ENCODE measurements at regions not wholly inside any gene's neighbourhood (a gene's known extent, or its start where the extent isn't known, plus 50 kb on each side); places are given as distances from the start of the nearest gene placed in this dataset.
"Not testable (repeated sequence)": the region's sequence is repeated elsewhere in the genome, so short reads cannot be mapped to it uniquely, and the experiment has no call there.

DNA sequence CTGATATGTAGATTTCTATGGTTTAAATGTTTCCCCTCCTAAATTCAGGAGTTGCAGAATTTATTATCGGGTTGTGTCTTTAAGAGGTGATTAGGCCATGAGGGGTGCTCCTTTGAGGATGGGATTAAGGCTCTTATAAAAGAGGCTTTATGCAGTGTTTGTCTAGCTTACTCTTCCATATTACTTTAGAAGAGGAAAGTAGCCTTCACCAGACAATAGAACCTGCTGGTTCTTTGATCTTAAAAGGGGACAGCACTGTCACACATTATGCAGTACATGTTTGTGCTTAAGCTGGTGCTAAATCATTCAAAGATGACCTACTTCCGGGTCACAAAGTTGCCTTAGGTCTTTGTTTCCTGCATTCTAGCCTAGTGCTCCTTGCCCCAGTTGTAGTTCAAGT lies 81.0 kb downstream of the CPXCR1 start:
- no peak for DNase-seq (ENCODE audit: low read depth, low spot score)
- in situ Hi-C loops (cut with HindIII; ENCODE audit: low pct_unique_long_range_greater_than_20kb, low sequenced_read_pairs), result no loop called here

DNA sequence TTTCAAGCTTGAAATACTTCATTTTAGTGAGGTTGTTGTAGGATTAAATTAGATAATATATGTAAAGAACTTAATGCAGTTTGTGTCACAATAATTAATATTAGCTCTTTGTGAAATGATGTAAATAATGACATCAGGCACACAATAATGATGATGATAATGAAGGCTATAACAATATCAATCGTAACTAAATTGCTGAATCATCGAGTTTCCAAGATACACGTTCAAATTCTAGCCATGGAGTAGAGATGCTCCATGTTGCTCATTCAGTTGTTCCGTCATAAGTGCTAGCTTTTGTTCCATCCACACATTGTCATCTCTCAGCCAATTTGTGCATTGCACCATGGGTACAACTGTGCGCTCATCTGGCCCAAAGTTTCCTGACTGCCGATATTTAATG lies 83.1 kb downstream of the CPXCR1 start:
- no peak for DNase-seq (ENCODE audit: low read depth, low spot score)
- in situ Hi-C loops (cut with HindIII; ENCODE audit: low pct_unique_long_range_greater_than_20kb, low sequenced_read_pairs), result no loop called here

DNA sequence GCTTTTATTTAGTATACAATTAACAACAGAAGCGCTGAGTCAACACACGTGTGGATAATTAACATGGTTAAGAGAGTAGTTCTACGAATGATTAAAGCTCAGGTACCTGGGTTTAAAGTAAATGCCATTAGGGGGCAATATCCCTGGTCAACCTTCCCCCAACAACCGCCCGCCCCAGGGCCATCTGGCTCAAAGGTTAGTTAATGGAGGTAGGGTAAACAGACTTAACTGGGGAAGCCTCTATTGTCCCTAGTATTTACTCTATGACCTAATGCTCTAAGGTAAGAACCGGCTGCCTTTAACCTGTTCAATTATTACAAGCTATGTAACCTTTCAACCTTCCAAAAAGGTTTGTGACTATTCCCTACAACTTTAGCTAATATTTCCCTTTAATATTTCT lies 90.7 kb downstream of the CPXCR1 start:
- DNase-seq (ENCODE audit: low read depth, low spot score); in situ Hi-C loops (cut with HindIII; ENCODE audit: low pct_unique_long_range_greater_than_20kb, low sequenced_read_pairs): not testable (repeated sequence)

DNA sequence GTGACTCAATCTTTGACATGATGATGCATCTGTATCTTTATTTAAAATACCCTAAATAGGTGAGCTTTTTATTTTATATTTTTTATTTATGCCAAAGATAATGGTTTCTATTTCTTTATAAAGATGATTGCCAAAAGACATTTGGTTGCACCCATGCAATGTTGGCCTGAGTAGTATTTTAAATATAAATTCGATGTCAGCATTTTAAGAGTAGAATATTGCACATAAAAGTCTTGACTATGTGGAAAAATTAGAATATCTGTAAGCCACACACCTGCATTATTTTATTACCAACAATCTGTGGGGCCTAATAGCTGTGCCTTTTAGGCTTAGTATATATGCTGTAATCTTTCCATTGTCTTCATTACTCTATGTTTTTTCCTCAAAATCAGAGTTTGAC lies 91.4 kb downstream of the CPXCR1 start:
- in situ Hi-C loops (cut with HindIII; ENCODE audit: low pct_unique_long_range_greater_than_20kb, low sequenced_read_pairs), result no loop called here
- no peak for DNase-seq (ENCODE audit: low read depth, low spot score)

DNA sequence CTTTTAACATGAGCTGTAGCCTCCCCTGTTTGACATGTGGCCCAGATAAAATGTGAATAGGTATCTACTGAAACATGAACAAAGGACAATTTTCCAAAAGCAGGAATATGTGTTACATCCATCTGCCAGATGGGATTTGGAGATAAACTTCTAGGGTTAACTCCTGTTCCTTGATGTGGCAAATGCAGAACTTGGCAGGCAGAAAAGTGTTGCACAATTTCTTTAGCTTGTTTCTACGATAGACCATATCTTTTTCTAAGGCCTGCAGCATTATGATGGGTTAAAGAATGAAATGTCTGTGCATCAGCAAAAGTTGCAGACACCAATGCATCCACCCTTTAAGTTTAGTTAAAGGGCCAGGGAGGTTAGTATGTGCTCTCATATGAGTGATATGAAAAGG lies 96.8 kb downstream of the CPXCR1 start:
- in situ Hi-C loops (cut with HindIII; ENCODE audit: low pct_unique_long_range_greater_than_20kb, low sequenced_read_pairs); DNase-seq (ENCODE audit: low read depth, low spot score): not testable (repeated sequence)

DNA sequence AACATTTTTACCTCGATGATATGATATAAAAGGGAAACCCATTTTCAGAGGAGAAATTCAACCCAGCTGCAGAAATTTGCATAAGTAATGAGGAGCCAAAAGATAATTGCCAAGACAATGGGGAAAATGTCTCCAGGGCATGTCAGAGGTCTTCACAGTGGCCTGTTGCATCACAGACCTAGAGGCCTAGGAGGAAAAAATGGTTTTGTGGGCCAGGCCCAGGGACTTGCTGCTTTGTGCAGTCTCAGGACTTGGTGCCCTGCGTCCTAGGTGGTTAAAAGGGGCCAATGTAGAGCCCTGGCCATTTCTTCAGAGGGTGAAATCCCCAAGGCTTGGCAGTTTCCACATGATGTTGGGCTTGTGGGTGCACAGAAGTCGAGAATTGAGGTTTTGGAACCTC lies 106.9 kb downstream of the CPXCR1 start:
- in situ Hi-C loops (cut with HindIII; ENCODE audit: low pct_unique_long_range_greater_than_20kb, low sequenced_read_pairs), result no loop called here
- no peak for DNase-seq (ENCODE audit: low read depth, low spot score)

DNA sequence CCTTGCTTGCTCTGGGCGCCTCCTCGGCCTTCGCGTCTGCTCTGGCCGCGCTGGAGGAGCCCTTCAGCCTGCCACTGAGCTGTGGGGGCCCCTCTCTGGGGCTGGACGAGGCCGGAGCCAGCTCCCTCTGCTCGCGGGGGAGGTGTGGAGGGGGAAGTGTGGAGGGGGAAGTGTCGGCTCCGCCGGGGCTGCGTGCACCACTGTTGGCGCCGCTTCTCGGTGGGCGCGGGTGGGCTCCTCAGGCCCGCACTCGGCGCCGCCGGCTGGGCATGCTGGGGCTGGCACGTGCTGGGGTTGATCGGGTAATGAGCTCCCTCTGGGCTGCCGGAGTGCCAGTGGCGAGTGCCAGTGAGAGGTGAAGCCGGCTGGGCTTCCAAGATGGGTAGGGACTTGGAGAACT lies 116.7 kb downstream of the CPXCR1 start:
- DNase-seq (ENCODE audit: low read depth, low spot score), result no peak
- in situ Hi-C loops (cut with HindIII; ENCODE audit: low pct_unique_long_range_greater_than_20kb, low sequenced_read_pairs), result no loop called here

DNA sequence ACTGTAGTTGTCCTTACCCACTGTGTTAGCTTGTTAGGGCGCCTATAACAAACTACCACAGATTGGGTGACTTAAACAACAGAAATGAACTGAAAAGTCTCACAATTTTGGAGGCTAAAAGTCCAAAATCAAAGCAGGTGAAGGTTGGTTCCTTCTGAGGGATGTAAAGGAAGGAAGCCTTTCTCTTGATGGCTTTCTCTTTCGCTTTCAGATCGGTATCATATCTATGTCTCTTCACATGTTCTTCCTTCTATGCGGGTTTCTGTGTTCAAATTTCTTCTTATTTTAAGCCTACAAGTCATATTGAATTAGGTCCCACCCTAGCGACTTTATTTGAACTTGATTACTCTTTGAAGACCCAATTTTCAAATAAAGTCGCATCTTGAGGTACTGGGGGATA lies 118.6 kb downstream of the CPXCR1 start:
- in situ Hi-C loops (cut with HindIII; ENCODE audit: low pct_unique_long_range_greater_than_20kb, low sequenced_read_pairs), result no loop called here
- DNase-seq (ENCODE audit: low read depth, low spot score), result no peak

DNA sequence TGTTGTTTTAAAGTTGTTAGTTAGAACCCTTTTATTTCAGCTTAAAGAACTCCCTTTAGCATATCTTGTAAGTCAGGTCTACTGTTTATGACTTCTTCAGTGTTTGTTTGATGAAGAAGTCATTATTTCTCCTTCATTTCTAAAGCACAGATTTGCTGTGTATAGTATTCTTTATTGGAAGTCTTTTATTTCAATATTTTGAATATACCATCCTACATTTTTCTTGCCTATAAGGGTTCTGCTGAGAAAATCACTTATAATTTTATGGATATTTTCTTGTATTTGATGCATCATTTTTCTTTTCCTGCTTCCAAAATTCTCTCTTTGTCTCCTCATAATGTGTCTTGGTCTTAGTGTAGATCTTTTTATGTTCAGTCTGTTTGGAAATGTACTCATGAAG lies 134.5 kb downstream of the CPXCR1 start:
- in situ Hi-C loops (cut with HindIII; ENCODE audit: low pct_unique_long_range_greater_than_20kb, low sequenced_read_pairs), result no loop called here
- no peak for DNase-seq (ENCODE audit: low read depth, low spot score)

DNA sequence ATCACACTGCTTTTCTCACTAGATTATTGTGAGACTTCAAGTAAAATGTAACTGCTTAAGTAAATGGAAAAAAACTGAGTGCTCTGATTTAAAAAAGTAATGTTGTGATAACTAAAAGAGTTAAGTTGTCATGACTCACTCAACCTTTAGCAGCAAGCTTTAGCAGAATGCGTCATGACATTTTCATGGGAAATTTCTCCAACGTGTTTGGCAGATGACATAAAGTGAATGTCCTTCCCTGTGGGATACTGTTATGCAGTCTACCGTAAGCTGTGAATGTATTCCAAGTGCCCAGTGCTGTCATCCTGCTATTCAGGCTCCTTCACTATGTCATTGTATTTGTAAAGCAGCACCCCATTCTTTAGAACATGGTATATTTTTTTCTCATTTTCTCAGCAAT lies 136.2 kb downstream of the CPXCR1 start:
- in situ Hi-C loops (cut with HindIII; ENCODE audit: low pct_unique_long_range_greater_than_20kb, low sequenced_read_pairs), result no loop called here
- DNase-seq (ENCODE audit: low read depth, low spot score), result peak; percentile 43

DNA sequence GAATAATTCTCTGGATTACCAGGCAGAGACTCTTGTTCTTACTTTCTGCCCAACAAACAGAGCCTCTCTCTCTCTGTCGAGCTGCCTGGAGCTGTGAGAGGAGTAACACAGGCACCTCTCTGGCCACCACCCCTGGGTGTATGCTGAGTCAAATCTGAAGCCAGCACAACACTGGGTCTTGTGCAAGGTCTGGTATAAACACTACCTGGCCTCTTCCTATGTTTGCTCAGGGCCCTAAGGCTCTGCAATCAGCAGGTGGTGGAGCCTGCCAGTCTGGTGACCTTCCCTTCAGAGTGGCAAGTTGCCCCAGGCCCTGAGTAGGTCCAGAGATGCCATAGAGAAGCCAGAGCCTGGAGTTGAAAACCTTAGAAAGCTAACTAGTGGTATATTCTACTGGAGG lies 139.9 kb downstream of the CPXCR1 start:
- peak; percentile 35 for DNase-seq (ENCODE audit: low read depth, low spot score)
- in situ Hi-C loops (cut with HindIII; ENCODE audit: low pct_unique_long_range_greater_than_20kb, low sequenced_read_pairs), result no loop called here

DNA sequence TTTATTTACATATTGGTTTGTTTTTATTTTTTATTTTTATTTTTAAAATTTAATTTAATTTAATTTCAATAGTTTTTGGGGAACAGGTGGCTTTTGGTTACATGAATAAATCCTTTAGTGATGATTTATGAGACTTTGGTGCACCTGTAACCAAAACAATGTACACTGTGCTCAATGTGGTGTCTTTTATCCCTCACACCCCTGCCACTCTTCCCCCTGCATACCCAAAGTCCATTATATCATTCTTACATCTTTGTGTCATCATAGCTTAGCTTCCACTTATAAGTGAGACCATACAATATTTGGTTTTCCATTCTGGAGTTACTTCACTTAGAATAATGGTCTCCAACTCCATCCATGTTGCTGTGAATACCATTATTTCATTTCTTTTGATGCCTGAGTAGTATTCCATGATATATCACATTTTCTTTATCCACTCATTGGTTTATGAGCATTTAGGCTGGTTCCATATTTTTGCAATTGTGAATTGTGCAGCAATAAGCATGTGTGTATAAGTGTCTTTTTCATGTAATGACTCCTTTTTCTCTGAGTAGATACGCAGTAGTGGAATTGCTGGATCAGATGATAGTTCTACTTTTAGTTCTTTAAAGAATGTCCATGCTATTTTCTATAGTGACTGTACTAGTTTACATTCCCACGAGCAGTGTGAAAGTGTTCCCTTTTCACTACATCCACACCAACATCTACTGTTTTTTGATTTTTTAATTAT lies 157.1 kb downstream of the CPXCR1 start:
- no peak for DNase-seq (ENCODE audit: low read depth, low spot score)
- in situ Hi-C loops (cut with HindIII; ENCODE audit: low pct_unique_long_range_greater_than_20kb, low sequenced_read_pairs), result no loop called here

DNA sequence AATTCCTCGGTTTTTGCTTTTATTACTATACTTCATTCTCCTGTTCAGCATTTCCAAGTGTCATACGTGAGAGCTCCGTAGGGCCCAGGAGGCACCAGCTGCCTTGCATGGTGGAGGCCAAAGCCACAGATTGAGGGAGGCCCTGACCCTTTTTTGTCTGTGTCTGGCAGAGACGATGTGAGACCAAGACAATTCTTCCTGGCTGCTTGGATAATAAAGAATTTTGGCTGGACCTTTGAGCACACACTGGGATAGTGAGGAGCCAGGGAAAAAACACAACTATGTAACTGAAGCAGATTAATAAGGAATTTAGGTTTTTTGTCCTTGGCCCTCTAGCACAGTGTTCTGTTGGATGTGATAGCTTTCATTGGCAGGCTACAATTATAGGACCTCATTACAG lies 161.0 kb downstream of the CPXCR1 start:
- no peak for DNase-seq (ENCODE audit: low read depth, low spot score)
- in situ Hi-C loops (cut with HindIII; ENCODE audit: low pct_unique_long_range_greater_than_20kb, low sequenced_read_pairs), result no loop called here

DNA sequence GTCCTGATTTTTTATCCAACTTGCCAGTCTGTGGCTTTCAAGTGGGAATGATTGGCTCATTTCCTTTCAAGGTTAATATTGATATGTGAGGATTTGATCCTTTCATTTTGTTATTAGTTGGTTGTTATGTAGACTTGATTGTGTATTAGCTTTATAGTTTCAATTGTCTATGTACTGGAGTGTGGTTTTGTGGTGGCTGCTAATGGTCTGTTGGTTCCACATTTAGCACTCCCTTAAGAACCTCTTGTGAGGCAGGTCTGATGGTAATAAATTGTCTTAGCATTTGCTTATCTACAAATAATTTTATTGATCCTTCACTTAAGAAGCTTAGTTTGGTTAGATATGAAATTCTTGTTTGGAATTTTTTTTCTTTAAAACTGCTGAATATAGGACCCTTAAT lies 190.6 kb downstream of the CPXCR1 start:
- in situ Hi-C loops (cut with HindIII; ENCODE audit: low pct_unique_long_range_greater_than_20kb, low sequenced_read_pairs), result no loop called here
- DNase-seq (ENCODE audit: low read depth, low spot score), result no peak

DNA sequence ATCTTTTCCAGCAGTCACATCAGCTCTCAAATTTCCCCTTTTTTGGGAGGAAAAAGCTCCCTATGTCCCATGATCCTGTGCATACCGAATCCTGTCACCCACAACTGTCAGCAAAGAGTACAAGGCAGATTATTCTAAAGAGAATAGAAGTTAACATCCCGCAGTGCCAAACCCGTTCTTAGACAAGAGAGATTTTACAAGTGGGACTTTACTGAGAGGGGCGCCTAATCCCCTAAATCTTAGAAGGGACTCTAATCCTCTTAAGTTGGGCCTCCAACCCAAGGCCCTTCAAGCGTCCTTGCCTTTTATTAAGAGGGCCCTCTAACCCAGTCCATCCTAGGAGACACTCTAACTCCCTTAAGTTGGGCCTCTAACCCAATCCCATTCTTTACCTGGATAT lies 193.9 kb downstream of the CPXCR1 start:
- no peak for DNase-seq (ENCODE audit: low read depth, low spot score)
- in situ Hi-C loops (cut with HindIII; ENCODE audit: low pct_unique_long_range_greater_than_20kb, low sequenced_read_pairs), result no loop called here

DNA sequence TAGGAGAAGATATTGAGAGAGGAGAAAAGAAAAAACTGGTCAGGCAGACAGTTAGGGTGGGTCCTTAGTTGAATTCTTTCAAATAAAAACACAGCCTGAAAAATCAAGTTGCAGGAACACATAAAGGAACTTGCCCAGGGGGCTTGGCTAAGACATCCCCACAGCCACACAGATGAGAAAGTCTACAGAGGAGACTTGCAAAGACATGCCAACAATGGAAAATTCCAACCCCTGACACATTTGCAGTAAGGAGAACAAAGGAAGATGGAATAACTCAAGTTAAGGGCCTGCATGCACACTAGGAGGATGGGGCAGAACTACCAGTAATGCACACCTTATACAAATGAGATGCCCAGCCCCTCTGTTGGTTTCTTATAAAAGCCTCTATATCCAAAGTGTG lies 197.6 kb downstream of the CPXCR1 start:
- DNase-seq (ENCODE audit: low read depth, low spot score), result no peak
- in situ Hi-C loops (cut with HindIII; ENCODE audit: low pct_unique_long_range_greater_than_20kb, low sequenced_read_pairs), result no loop called here

DNA sequence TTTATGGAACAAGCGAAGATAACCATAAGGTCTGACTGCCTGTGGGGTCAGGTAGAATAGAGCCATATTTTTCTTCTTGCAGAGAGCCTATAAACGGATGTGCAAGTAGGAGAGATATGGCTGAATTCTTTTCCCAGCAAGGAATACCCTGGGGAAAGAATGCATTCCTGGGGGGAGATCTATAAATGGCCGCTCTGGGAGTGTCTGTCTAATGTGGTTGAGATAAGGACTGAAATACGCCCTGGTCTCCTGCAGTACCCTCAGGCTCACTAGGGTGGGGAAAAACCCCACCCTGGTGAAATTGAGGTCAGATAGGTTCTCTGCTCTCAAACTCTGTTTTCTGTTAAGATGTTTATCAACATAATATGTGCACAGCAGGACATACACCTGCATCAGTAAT lies 209.0 kb downstream of the CPXCR1 start:
- in situ Hi-C loops (cut with HindIII; ENCODE audit: low pct_unique_long_range_greater_than_20kb, low sequenced_read_pairs), result not testable (repeated sequence)

DNA sequence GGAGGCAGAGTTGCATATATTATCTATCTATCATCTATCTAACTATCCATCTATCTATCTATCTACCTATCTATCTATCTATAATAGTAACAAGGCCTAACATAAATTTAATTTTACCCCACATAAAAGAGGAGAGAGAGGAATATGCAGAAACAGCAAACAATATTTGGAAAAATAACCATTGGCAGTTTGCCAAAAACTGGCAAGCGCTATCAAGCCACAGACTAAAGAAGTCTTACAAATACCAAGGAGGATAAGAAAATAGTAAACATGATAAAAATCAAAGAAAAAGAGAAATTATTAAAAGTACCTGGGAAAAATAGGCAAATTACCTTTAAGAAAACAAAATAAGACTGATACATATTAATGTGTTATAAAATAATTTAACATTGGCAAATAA lies 230.8 kb downstream of the CPXCR1 start:
- no peak for DNase-seq (ENCODE audit: low read depth, low spot score)
- in situ Hi-C loops (cut with HindIII; ENCODE audit: low pct_unique_long_range_greater_than_20kb, low sequenced_read_pairs), result no loop called here

More for the DNA sequence above, 209.0 kb downstream of the CPXCR1 start:
- not testable (repeated sequence) for DNase-seq (ENCODE audit: low read depth, low spot score)

DNA sequence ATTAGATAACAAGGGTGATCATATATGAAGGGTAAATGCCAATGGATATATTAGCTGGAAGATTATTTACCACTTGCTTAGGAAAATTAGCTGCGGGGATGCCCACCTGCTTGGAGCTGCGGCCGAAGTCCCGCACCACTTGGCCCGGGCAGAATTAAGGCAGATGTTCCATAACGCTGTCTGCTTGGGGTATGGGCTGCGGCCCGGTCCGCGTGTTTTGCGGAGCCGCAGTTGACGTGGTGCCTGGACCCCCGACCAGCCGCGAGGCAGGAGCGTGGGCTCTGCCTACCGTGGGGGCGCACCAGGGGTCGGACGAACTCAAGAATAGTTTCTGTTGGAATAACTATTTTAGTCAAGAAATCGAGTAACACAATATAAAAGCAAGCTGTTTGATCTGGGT lies 235.2 kb downstream of the CPXCR1 start:
- no peak for DNase-seq (ENCODE audit: low read depth, low spot score)

DNA sequence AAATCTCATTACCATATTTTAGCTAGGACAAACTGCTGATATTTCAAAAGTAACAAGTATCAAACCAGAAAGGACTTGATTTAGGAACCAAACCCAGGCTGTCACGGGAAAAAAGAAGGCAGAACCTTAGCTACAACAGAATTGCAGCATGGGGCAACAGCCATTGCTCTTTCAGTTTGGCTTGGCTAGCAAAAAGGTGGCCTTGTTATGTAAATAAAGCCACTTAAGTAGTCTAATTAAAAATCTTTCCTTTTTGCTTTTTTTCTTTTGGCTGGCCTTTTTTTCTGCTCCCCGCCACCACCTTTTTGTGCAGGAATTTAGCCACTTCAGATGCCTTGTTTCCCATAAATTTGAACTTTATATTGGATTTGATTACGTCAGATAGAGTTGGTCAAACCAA lies 235.9 kb downstream of the CPXCR1 start:
- in situ Hi-C loops (cut with HindIII; ENCODE audit: low pct_unique_long_range_greater_than_20kb, low sequenced_read_pairs), result no loop called here
- DNase-seq (ENCODE audit: low read depth, low spot score), result no peak

More for the DNA sequence above, 235.2 kb downstream of the CPXCR1 start:
- in situ Hi-C loops (cut with HindIII; ENCODE audit: low pct_unique_long_range_greater_than_20kb, low sequenced_read_pairs), result no loop called here

All from SK-MEL-5 (cell line).